PFSK-1 (cell line): ENCODE measurements at regions not wholly inside any gene's neighbourhood (a gene's known extent, or its start where the extent isn't known, plus 50 kb on each side); places are given as distances from the start of the nearest gene placed in this dataset.

Experiments
- POLR2AphosphoS5 ChIP-seq: IDR thresholded peaks from 2 replicates; pipeline ENCODE4 v1.6.1; 2012; ENCODE audit warnings: low read depth, mild to moderate bottlenecking, control low read depth, low read length, moderate library complexity
- SIN3A ChIP-seq: IDR thresholded peaks from 2 replicates; pipeline ENCODE4 v1.6.1; 2012; ENCODE audit warnings: mild to moderate bottlenecking, low read length, moderate library complexity, borderline replicate concordance; ENCODE audit not compliant: insufficient read depth

- TF ChIP-seq SIN3A = no peak
- no peak for TF ChIP-seq POLR2AphosphoS5
These were observed 349.6 kb upstream of the MPDZ start for GRCh38 chr9:13629067-13629466.
